Ovary (tissue), 7 donors: ENCODE measurements at regions not wholly inside any gene's neighbourhood (a gene's known extent, or its start where the extent isn't known, plus 50 kb on each side); places are given as distances from the start of the nearest gene placed in this dataset.
"Not testable (repeated sequence)": the region's sequence is repeated elsewhere in the genome, so short reads cannot be mapped to it uniquely, and the experiment has no call there.

ENCODE experiments used
- DNase-seq, 5 donors: peaks; one replicate each; pipeline ENCODE4 v3.0.0-alpha.2; 2019 to 2020
- H3K27ac ChIP-seq, 2 donors: fragments of 200-600 bp; one replicate each; pipeline versions ENCODE4 v1.5.1 to v1.8.0; 2019 to 2022
- H3K27me3 ChIP-seq: fragments of 200-600 bp; one replicate; pipeline ENCODE4 v1.8.0; 2022
- H3K36me3 ChIP-seq: fragments of 200-600 bp; sonication (generic); one replicate; pipeline ENCODE4 v1.5.1; 2019
- H3K4me1 ChIP-seq: one replicate; pipeline ENCODE4 v1.8.1; 2013; ENCODE audit warnings: mild to moderate bottlenecking, moderate library complexity; ENCODE audit not compliant: insufficient read depth
- H3K4me3 ChIP-seq: fragments of 200-600 bp; sonication (generic); one replicate; pipeline ENCODE4 v1.5.1; 2017
- H3K9me3 ChIP-seq, 2 donors: fragments of 200-600 bp in 1 of 2; sonication (generic) in 1 of 2; one replicate each; pipeline versions ENCODE4 v1.5.1 to v1.8.1; 2013 to 2019; ENCODE audit warnings: mild to moderate bottlenecking in 1 of 2, moderate library complexity in 1 of 2
- CTCF ChIP-seq, 3 donors: fragments of 450-650 bp in 2 of 3; fragments of 200-600 bp in 1 of 3; IDR thresholded peaks; one replicate each; pipeline versions ENCODE4 v1.5.1 to v1.8.0; 2016 to 2022; ENCODE audit warnings: antibody characterized with exemption in 3 of 3, mild to moderate bottlenecking in 1 of 3
- EP300 ChIP-seq: sonication (generic); formaldehyde crosslinking; IDR thresholded peaks from one replicate; pipeline ENCODE4 v1.6.1; 2017; ENCODE audit warnings: antibody characterized with exemption
- POLR2A ChIP-seq: fragments of 450-650 bp; IDR thresholded peaks from one replicate; pipeline ENCODE4 v1.6.1; 2017; ENCODE audit warnings: antibody characterized with exemption, mild to moderate bottlenecking, moderate library complexity
- WGBS, 3 donors: extraction: QIAGEN DNeasy Blood & Tissue Kit in 1 of 3; methylation state at CpG; one replicate each; pipeline versions ENCODE4 v1.1.5 to v1.1.7; 2013 to 2017; 5-methylcytosine and 5-hydroxymethylcytosine counted together
- intact Hi-C, 4 donors: fragments of 100-400 bp; cut with DNase I; formaldehyde crosslinking; loops; one replicate each; pipeline versions ENCODE4 v1.11.0 to v1.15.1; 2022 to 2023
- donor health status: DM: no; HTN: no; CAD: no; lungs with moderate emphysema.
- donor health status: DM: no; HTN: no; CAD: no.
- donor health status: Bipolar disorder and iron deficiency.
- donor health status: DM: no; HTN: no; CAD: no.
- donor health status: DM: yes; HTN: yes; CAD: no.

- TF ChIP-seq POLR2A (no peak), CTCF (IDR thresholded peaks at IDR 0.05) (no peak), EP300 (no peak)
- WGBS, 3 donors: 69 to 78% (median 70%) methylated on average over 2 of the region's 2 CpGs
- intact Hi-C loops: no loop called here
Observed at GRCh38 chr18:64692826-64693225, 543.9 kb upstream of the LINC00305 start.

GRCh38 chr18:64679121-64679520, 530.2 kb upstream of the LINC00305 start:
- Histone ChIP-seq H3K9me3 (no peaks in the 10 kb centered on the region), H3K36me3 (no peaks in the 10 kb centered on the region), H3K27ac (no peak overlapping the region), H3K4me3 (no peak overlapping the region), H3K4me1 (no peaks in the 10 kb centered on the region), H3K27me3 (no peaks in the 10 kb centered on the region)
- no peak for DNase-seq
- intact Hi-C loops: no loop called here
- no peak for TF ChIP-seq EP300
- no peak for TF ChIP-seq CTCF (IDR thresholded peaks at IDR 0.05)
- WGBS, 3 donors: 44 to 75% (median 71%) methylated on average over 2 of the region's 2 CpGs

More at GRCh38 chr18:64692826-64693225, 543.9 kb upstream of the LINC00305 start:
- Histone ChIP-seq H3K36me3 (no peaks in the 10 kb centered on the region), H3K27me3 (no peaks in the 10 kb centered on the region), H3K4me1 (no peaks in the 10 kb centered on the region), H3K4me3 (no peak overlapping the region), H3K9me3 (no peaks in the 10 kb centered on the region), H3K27ac (no peak overlapping the region)
- DNase-seq: no peak

- intact Hi-C loops: no loop called here
Observed at GRCh38 chr18:64678048-64678447, 529.2 kb upstream of the LINC00305 start.

GRCh38 chr18:64674694-64675093, 525.8 kb upstream of the LINC00305 start:
- TF ChIP-seq POLR2A (no peak), EP300 (no peak), CTCF (IDR thresholded peaks at IDR 0.05) (no peak)
- 57 to 63% (median 62%) methylated on average over 3 of the region's 3 CpGs for WGBS, 3 donors
- DNase-seq: no peak
- H3K9me3 ChIP-seq: no peaks in the 10 kb centered on the region
- intact Hi-C loops: no loop called here
- no peak overlapping the region for H3K4me3 ChIP-seq
- H3K27me3 ChIP-seq: no peaks in the 10 kb centered on the region
- no peak overlapping the region for H3K27ac ChIP-seq
- H3K4me1 ChIP-seq: no peaks in the 10 kb centered on the region
- H3K36me3 ChIP-seq: no peaks in the 10 kb centered on the region

More at GRCh38 chr18:64678048-64678447, 529.2 kb upstream of the LINC00305 start:
- Histone ChIP-seq H3K4me1 (no peaks in the 10 kb centered on the region), H3K9me3 (no peaks in the 10 kb centered on the region), H3K27me3 (no peaks in the 10 kb centered on the region), H3K36me3 (no peaks in the 10 kb centered on the region), H3K4me3 (no peak overlapping the region), H3K27ac (no peak overlapping the region)
- WGBS, 3 donors: 73 to 86% (median 82%) methylated on average over 2 of the region's 2 CpGs
- DNase-seq: no peak
- TF ChIP-seq POLR2A (no peak), CTCF (IDR thresholded peaks at IDR 0.05) (no peak), EP300 (no peak)

- intact Hi-C loops, H3K4me1 ChIP-seq, DNase-seq, H3K27ac ChIP-seq, H3K9me3 ChIP-seq, H3K4me3 ChIP-seq, H3K27me3 ChIP-seq, H3K36me3 ChIP-seq: not testable (repeated sequence)
- WGBS, 3 donors: 75 to 91% (median 89%) methylated on average over 5 of the region's 5 CpGs
Observed at GRCh38 chr18:64671293-64671692, 522.4 kb upstream of the LINC00305 start.
